CD14-positive monocyte (primary cell): ENCODE measurements at regions not wholly inside any gene's neighbourhood (a gene's known extent, or its start where the extent isn't known, plus 50 kb on each side); places are given as distances from the start of the nearest gene placed in this dataset.

Experiments used
- DNase-seq, 3 donors: peaks; one replicate each; pipeline ENCODE4 v3.0.0-alpha.2; 2011 to 2022
- H2AFZ ChIP-seq: 2 replicates; pipeline ENCODE4 v1.6.0; 2012; ENCODE audit warnings: mild to moderate bottlenecking, low read depth, low read length, inconsistent platforms; ENCODE audit not compliant: insufficient read depth, poor library complexity, severe bottlenecking
- H3K27ac ChIP-seq, 2 donors: 1 replicate in 1 of 2; 2 replicates in 1 of 2; pipeline ENCODE4 v1.5.1; 2012 to 2013; ENCODE audit warnings: low read length in 2 of 2, control low read depth in 1 of 2, inconsistent platforms in 1 of 2, low read depth in 1 of 2, mild to moderate bottlenecking in 1 of 2
- H3K27me3 ChIP-seq, 2 donors: one replicate each; pipeline versions ENCODE4 v1.6.0 to v1.6.1; 2011 to 2013; ENCODE audit warnings: low read length in 2 of 2; ENCODE audit not compliant: control insufficient read depth in 2 of 2, insufficient read depth in 2 of 2
- H3K36me3 ChIP-seq, 2 donors: replicated peaks in 1 of 2; 1 replicate in 1 of 2; 2 replicates in 1 of 2; pipeline versions ENCODE4 v1.5.1 to v1.6.1; 2012 to 2013; ENCODE audit warnings: low read length in 2 of 2, control low read depth in 1 of 2, inconsistent platforms in 1 of 2, mild to moderate bottlenecking in 1 of 2; ENCODE audit not compliant: insufficient read depth in 2 of 2, control insufficient read depth in 1 of 2
- H3K4me1 ChIP-seq, 2 donors: 1 replicate in 1 of 2; 2 replicates in 1 of 2; pipeline versions ENCODE4 v1.5.1 to v1.6.1; 2012 to 2013; ENCODE audit warnings: low read length in 2 of 2, control low read depth in 1 of 2, inconsistent platforms in 1 of 2, mild to moderate bottlenecking in 1 of 2, moderate library complexity in 1 of 2; ENCODE audit not compliant: insufficient read depth in 2 of 2, control insufficient read depth in 1 of 2
- H3K4me2 ChIP-seq: replicated peaks from 2 replicates; pipeline ENCODE3; 2012; ENCODE audit warnings: low read length, moderate library complexity, mild to moderate bottlenecking; ENCODE audit not compliant: poor library complexity, severe bottlenecking; ENCODE audit errors: extremely low read depth
- H3K4me3 ChIP-seq, 3 experiments: fragments of 200-600 bp in 1 of 3; sonication (generic) in 1 of 3; replicated peaks in 1 of 3; 1 replicate in 2 of 3; 2 replicates in 1 of 3; pipeline ENCODE4 v1.5.1; 2011 to 2013; ENCODE audit warnings: low read length in 3 of 3, mild to moderate bottlenecking in 3 of 3, control low read depth in 2 of 3, low read depth in 2 of 3, inconsistent platforms in 1 of 3, moderate library complexity in 1 of 3
- H3K79me2 ChIP-seq: 2 replicates; pipeline ENCODE4 v1.6.0; 2012; ENCODE audit warnings: mild to moderate bottlenecking, control low read depth, inconsistent platforms, low read length, moderate library complexity; ENCODE audit not compliant: insufficient read depth
- H3K9ac ChIP-seq: 2 replicates; pipeline ENCODE4 v1.6.0; 2017; ENCODE audit warnings: low read length, mild to moderate bottlenecking; ENCODE audit not compliant: insufficient read depth, poor library complexity, severe bottlenecking
- H3K9me3 ChIP-seq, 2 donors: replicated peaks in 1 of 2; 1 replicate in 1 of 2; 2 replicates in 1 of 2; pipeline versions ENCODE4 v1.5.1 to v1.6.1; 2012 to 2013; ENCODE audit warnings: low read length in 2 of 2, control low read depth in 1 of 2; ENCODE audit not compliant: control insufficient read depth in 1 of 2, insufficient read depth in 1 of 2
- H4K20me1 ChIP-seq: 2 replicates; pipeline ENCODE4 v1.6.0; 2012; ENCODE audit warnings: mild to moderate bottlenecking, low read length, control low read depth, moderate library complexity; ENCODE audit not compliant: insufficient read depth
- H3K27ac Mint-ChIP-seq, 7 donors: one replicate each; pipeline ENCODE4 v1.8.0; 2020; ENCODE audit warnings: mild to moderate bottlenecking in 7 of 7, mixed read lengths in 7 of 7, moderate library complexity in 6 of 7, inconsistent platforms in 2 of 7
- H3K27me3 Mint-ChIP-seq, 3 donors: one replicate each; pipeline ENCODE4 v1.8.0; 2021 to 2022; ENCODE audit warnings: low read depth in 3 of 3, mild to moderate bottlenecking in 3 of 3, mixed read lengths in 3 of 3, moderate library complexity in 3 of 3, inconsistent platforms in 1 of 3
- H3K36me3 Mint-ChIP-seq, 2 donors: one replicate each; pipeline ENCODE4 v1.8.0; 2020; ENCODE audit warnings: mixed read lengths in 2 of 2, inconsistent platforms in 1 of 2, mild to moderate bottlenecking in 1 of 2
- H3K4me1 Mint-ChIP-seq: one replicate; pipeline ENCODE4 v1.8.0; 2020; ENCODE audit warnings: mild to moderate bottlenecking, mixed read lengths
- H3K4me3 Mint-ChIP-seq, 2 donors: one replicate each; pipeline ENCODE4 v1.8.0; 2020; ENCODE audit warnings: mild to moderate bottlenecking in 2 of 2, mixed read lengths in 2 of 2, moderate library complexity in 1 of 2
- H3K9me3 Mint-ChIP-seq, 7 donors: one replicate each; pipeline ENCODE4 v1.8.0; 2020 to 2022; ENCODE audit warnings: mixed read lengths in 7 of 7, mild to moderate bottlenecking in 6 of 7, moderate library complexity in 6 of 7, inconsistent platforms in 2 of 7
- CTCF ChIP-seq: fragments of 200-600 bp; IDR thresholded peaks from one replicate; pipeline ENCODE4 v1.8.0; 2022; ENCODE audit warnings: antibody characterized with exemption, mild to moderate bottlenecking
- WGBS: methylation state at CpG from one replicate; pipeline ENCODE4 v1.1.5; 2013; ENCODE audit warnings: missing lambda C conversion rate; ENCODE audit not compliant: insufficient coverage; 5-methylcytosine and 5-hydroxymethylcytosine counted together
- intact Hi-C, 2 donors: fragments of 100-400 bp; cut with micrococcal nuclease; formaldehyde crosslinking; loops; one replicate each; pipeline versions ENCODE4 v1.15.0 to v1.15.1; 2023

GRCh38 chr6:48183178-48183577 lies 72.2 kb upstream of the PTCHD4 start:
- no peaks in the 10 kb centered on the region for H3K36me3 ChIP-seq
- intact Hi-C loops: loop anchor here in 1 of 2 donors (5.0 kb wide), 1 partner anchor 464 kb away; no protein-coding TSS in a partner anchor
- H4K20me1 ChIP-seq: no peaks in the 10 kb centered on the region
- no peaks in the 10 kb centered on the region for H3K4me1 ChIP-seq
- H3K9me3 Mint-ChIP-seq: peaks cover 0 to 6% (median 0%) of the 10 kb centered on the region in 7 donors
- no peaks in the 10 kb centered on the region for H3K79me2 ChIP-seq
- no peaks in the 10 kb centered on the region for H3K4me1 Mint-ChIP-seq
- H3K27me3 Mint-ChIP-seq: no peaks in the 10 kb centered on the region
- no peaks in the 10 kb centered on the region for H3K36me3 Mint-ChIP-seq
- H3K27ac ChIP-seq: no peak overlapping the region
- WGBS: 89% methylated on average over 1 of the region's 1 CpG
- no peak overlapping the region for H3K4me2 ChIP-seq
- no peaks in the 10 kb centered on the region for H3K9me3 ChIP-seq
- DNase-seq: no peak
- H3K9ac ChIP-seq: no peak overlapping the region
- no peak overlapping the region for H3K27ac Mint-ChIP-seq
- no peaks in the 10 kb centered on the region for H3K27me3 ChIP-seq
- TF ChIP-seq CTCF: no peak
- H2AFZ ChIP-seq: no peak overlapping the region
- H3K4me3 Mint-ChIP-seq: no peak overlapping the region
- no peak overlapping the region for H3K4me3 ChIP-seq

- H3K4me3 Mint-ChIP-seq: no peak overlapping the region
- H3K27ac ChIP-seq: no peak overlapping the region
- H3K27me3 Mint-ChIP-seq: peaks cover 0 to 1% (median 0%) of the 10 kb centered on the region in 3 donors
- no peak for DNase-seq
- no peaks in the 10 kb centered on the region for H3K27me3 ChIP-seq
- H3K36me3 Mint-ChIP-seq: no peaks in the 10 kb centered on the region
- no peaks in the 10 kb centered on the region for H3K4me1 Mint-ChIP-seq
- H3K4me3 ChIP-seq: no peak overlapping the region
- no peaks in the 10 kb centered on the region for H3K9me3 ChIP-seq
- WGBS: no CpG with 5 or more reads among the region's 2 CpGs
- no peaks in the 10 kb centered on the region for H3K36me3 ChIP-seq
- no peaks in the 10 kb centered on the region for H3K4me1 ChIP-seq
- H4K20me1 ChIP-seq: no peaks in the 10 kb centered on the region
- H3K9ac ChIP-seq: no peak overlapping the region
- intact Hi-C loops: no loop called here
- H3K27ac Mint-ChIP-seq: no peak overlapping the region
- TF ChIP-seq CTCF: no peak
- no peak overlapping the region for H3K4me2 ChIP-seq
- H3K9me3 Mint-ChIP-seq: peaks cover 0 to 2% (median 0%) of the 10 kb centered on the region in 7 donors
- no peak overlapping the region for H2AFZ ChIP-seq
- no peaks in the 10 kb centered on the region for H3K79me2 ChIP-seq
These were observed 67.7 kb upstream of the PTCHD4 start for GRCh38 chr6:48178700-48179099.
